Smooth muscle cell (in vitro differentiated cells): ENCODE measurements at regions not wholly inside any gene's neighbourhood (a gene's known extent, or its start where the extent isn't known, plus 50 kb on each side); places are given as distances from the start of the nearest gene placed in this dataset.

ENCODE experiments used
- DNase-seq: peaks from one replicate; lab custom pipeline; 2025; ENCODE audit not compliant: unreplicated experiment; lab: John Stamatoyannopoulos, UW
- H2AFZ ChIP-seq: fragments of 200-600 bp; sonication (generic); 2 replicates; pipeline ENCODE4 v1.6.0; 2016; ENCODE audit warnings: antibody characterized with exemption, low read depth, mild to moderate bottlenecking
- H3F3A ChIP-seq: fragments of 200-600 bp; sonication (generic); 2 replicates; pipeline ENCODE4 v1.6.0; 2017; ENCODE audit warnings: antibody characterized with exemption, low read depth
- H3K27ac ChIP-seq: fragments of 200-600 bp; sonication (generic); 2 replicates; pipeline ENCODE4 v1.5.1; 2016; ENCODE audit warnings: low read depth, mild to moderate bottlenecking
- H3K27me3 ChIP-seq: fragments of 200-600 bp; sonication (generic); 2 replicates; pipeline ENCODE4 v1.6.1; 2016; ENCODE audit warnings: low read depth, mild to moderate bottlenecking
- H3K36me3 ChIP-seq: fragments of 200-600 bp; sonication (generic); 2 replicates; pipeline ENCODE4 v1.5.1; 2016; ENCODE audit warnings: low read depth
- H3K4me1 ChIP-seq: fragments of 200-600 bp; sonication (generic); 2 replicates; pipeline ENCODE4 v1.5.1; 2016; ENCODE audit warnings: low read depth
- H3K4me2 ChIP-seq: fragments of 200-600 bp; sonication (generic); 2 replicates; pipeline ENCODE4 v1.6.0; 2016; ENCODE audit warnings: mild to moderate bottlenecking
- H3K4me3 ChIP-seq: fragments of 200-600 bp; sonication (generic); 2 replicates; pipeline ENCODE4 v1.5.1; 2016; ENCODE audit warnings: mild to moderate bottlenecking
- H3K79me2 ChIP-seq: fragments of 200-600 bp; sonication (generic); 2 replicates; pipeline ENCODE4 v1.6.0; 2016; ENCODE audit warnings: low read depth, mild to moderate bottlenecking
- H3K9ac ChIP-seq: fragments of 200-600 bp; sonication (generic); 2 replicates; pipeline ENCODE4 v1.6.0; 2016; ENCODE audit warnings: low read depth
- H3K9me3 ChIP-seq: fragments of 200-600 bp; sonication (generic); replicated peaks from 2 replicates; pipeline ENCODE4 v1.5.1; 2016; ENCODE audit warnings: low read depth
- H4K20me1 ChIP-seq: fragments of 200-600 bp; sonication (generic); 2 replicates; pipeline ENCODE4 v1.6.0; 2016; ENCODE audit warnings: low read depth
- WGBS: methylation state at CpG from one replicate; pipeline ENCODE4 v1.1.7; 2016; ENCODE audit warnings: low lambda C conversion rate; 5-methylcytosine and 5-hydroxymethylcytosine counted together
- TF ChIP-seq, protein P1 (sequence below): fragments of 200-600 bp; sonication (generic); IDR thresholded peaks from 2 replicates; pipeline ENCODE4 v1.5.1; 2017; ENCODE audit warnings: borderline replicate concordance, mild to moderate bottlenecking, antibody characterized with exemption; ENCODE audit not compliant: insufficient read depth, poor library complexity, severe bottlenecking

DNA sequence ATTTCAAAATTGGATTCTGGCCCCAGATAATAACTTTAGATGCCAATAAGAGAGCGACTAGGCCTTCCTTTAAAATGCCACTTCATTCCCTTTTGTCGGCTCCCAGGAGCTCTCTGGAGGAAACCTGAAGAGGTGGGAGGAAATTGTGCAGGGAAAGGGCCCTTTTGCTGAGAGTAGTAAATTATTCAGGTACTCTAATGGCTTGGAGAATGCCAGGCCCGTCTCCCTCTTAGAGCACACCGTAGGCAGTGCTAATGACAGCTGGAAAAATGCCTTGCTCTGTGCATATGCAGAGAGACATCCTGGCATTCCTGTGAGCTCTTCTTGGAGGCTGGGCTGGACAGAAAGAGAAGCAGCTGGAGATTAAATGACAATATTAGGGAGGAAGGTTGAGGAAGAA, 115.0 kb upstream of the RPH3A start:
- Histone ChIP-seq H4K20me1 (no peaks in the 10 kb centered on the region), H3K9me3 (no peaks in the 10 kb centered on the region), H3K36me3 (no peaks in the 10 kb centered on the region), H3K4me3 (no peak overlapping the region), H3K27ac (no peak overlapping the region), H2AFZ (no peak overlapping the region), H3K4me2 (no peak overlapping the region), H3K9ac (no peak overlapping the region), H3K4me1 (no peaks in the 10 kb centered on the region), H3K27me3 (peaks cover 19% of the 10 kb centered on the region), H3K79me2 (no peaks in the 10 kb centered on the region), H3F3A (no peaks in the 10 kb centered on the region)
- 65% methylated on average over 4 of the region's 4 CpGs for whole genome bisulfite sequencing
- DNase-seq: no peak
- TF ChIP-seq, protein P1, sequence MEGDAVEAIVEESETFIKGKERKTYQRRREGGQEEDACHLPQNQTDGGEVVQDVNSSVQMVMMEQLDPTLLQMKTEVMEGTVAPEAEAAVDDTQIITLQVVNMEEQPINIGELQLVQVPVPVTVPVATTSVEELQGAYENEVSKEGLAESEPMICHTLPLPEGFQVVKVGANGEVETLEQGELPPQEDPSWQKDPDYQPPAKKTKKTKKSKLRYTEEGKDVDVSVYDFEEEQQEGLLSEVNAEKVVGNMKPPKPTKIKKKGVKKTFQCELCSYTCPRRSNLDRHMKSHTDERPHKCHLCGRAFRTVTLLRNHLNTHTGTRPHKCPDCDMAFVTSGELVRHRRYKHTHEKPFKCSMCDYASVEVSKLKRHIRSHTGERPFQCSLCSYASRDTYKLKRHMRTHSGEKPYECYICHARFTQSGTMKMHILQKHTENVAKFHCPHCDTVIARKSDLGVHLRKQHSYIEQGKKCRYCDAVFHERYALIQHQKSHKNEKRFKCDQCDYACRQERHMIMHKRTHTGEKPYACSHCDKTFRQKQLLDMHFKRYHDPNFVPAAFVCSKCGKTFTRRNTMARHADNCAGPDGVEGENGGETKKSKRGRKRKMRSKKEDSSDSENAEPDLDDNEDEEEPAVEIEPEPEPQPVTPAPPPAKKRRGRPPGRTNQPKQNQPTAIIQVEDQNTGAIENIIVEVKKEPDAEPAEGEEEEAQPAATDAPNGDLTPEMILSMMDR: no peak

DNA sequence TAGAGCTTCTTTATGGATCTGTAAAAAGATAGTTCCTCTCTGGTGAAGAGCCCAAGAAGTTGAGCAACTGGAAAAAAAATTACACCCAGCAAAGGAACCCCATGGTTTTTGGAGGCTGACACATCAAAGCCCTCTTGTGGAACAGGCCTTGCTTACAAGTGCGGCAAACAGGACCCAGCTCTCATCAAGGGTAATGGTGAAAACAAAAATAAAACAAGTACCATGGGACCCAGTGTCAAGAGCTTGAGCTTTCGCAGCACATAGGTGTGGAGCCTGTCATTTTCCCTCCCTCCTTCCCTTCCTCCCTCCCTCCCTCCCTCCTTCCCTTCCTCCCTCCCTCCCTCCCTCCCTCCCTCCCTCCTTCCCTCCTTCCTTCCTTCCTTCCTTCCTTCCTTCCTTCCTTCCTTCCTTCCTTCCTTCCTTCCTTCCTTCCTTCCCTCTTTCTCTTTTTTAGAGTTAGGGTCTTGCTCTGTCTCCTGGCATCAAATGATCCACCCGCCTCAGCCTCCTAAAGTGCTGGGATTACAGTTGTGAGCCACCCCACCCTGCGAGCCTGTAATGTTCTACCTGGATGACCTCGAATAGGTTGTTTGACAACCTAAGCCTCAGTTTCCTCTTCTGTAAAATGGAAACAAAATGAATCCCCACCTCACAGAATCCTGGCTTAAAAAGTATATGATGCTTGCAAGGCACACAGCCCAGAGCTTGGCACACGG, 114.3 kb upstream of the RPH3A start:
- WGBS: 86% methylated on average over 6 of the region's 6 CpGs
- H4K20me1 ChIP-seq: no peaks in the 10 kb centered on the region

DNA sequence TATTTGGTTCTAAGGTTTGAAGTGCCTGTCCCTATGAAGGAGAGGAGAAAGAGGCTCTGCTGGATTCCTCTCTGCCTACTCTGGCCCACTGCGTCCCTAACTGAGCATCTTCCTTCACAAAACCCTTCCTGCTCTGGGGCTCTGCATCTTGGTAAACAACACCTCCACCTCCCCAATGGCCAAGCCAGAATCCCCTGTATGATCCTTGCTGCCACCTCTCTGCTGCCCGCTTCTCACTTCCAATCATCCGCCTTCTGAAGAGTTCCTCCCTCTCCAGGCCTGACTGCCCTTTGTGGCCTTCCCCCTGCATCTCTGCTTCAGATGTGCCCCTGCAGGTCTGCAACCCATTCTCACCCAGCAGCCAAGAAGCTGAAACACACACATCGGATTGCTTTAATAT, 110.6 kb upstream of the RPH3A start:
- Histone ChIP-seq H3K27ac (no peak overlapping the region), H3K27me3 (peaks cover 13% of the 10 kb centered on the region), H2AFZ (no peak overlapping the region), H4K20me1 (no peaks in the 10 kb centered on the region), H3K9me3 (no peaks in the 10 kb centered on the region), H3K9ac (no peak overlapping the region), H3K79me2 (no peaks in the 10 kb centered on the region), H3K4me1 (no peaks in the 10 kb centered on the region), H3K4me3 (no peak overlapping the region), H3F3A (no peaks in the 10 kb centered on the region), H3K4me2 (no peak overlapping the region), H3K36me3 (no peaks in the 10 kb centered on the region)
- TF ChIP-seq, protein P1: no peak
- WGBS: 82% methylated on average over 4 of the region's 4 CpGs
- DNase-seq: no peak

More for the DNA sequence above, 114.3 kb upstream of the RPH3A start:
- no peaks in the 10 kb centered on the region for H3K79me2 ChIP-seq
- no peak for DNase-seq
- no peak overlapping the region for H2AFZ ChIP-seq
- TF ChIP-seq, protein P1: no peak
- H3K4me1 ChIP-seq: no peaks in the 10 kb centered on the region
- H3K9ac ChIP-seq: no peak overlapping the region
- no peak overlapping the region for H3K4me2 ChIP-seq
- no peaks in the 10 kb centered on the region for H3F3A ChIP-seq
- no peaks in the 10 kb centered on the region for H3K36me3 ChIP-seq
- no peaks in the 10 kb centered on the region for H3K9me3 ChIP-seq
- H3K27ac ChIP-seq: no peak overlapping the region
- peaks cover 20% of the 10 kb centered on the region for H3K27me3 ChIP-seq
- no peak overlapping the region for H3K4me3 ChIP-seq

DNA sequence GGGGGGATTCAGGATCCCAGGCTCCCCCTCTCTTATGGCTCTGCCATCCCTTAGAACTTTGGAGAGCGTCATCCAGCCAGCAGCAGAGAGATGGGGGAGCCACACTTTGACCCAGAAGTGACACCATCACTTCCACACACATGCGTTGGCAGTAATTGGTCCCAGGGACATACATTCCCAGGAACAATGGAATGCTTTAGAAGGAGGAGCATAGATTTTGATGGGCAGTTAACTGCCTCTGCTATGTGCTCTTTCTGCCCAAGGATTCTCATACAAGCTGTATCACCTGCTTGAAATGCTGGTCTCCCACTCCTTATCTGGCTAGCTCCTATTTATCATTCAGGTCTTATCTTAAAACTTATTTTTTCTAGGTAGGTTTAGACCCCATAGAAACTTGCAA, 109.0 kb upstream of the RPH3A start:
- TF ChIP-seq, protein P1: no peak
- Histone ChIP-seq H3K79me2 (no peaks in the 10 kb centered on the region), H3F3A (no peaks in the 10 kb centered on the region), H3K9ac (no peak overlapping the region), H3K4me2 (no peak overlapping the region), H3K36me3 (no peaks in the 10 kb centered on the region), H3K27me3 (peaks cover 13% of the 10 kb centered on the region), H3K4me1 (no peaks in the 10 kb centered on the region), H3K27ac (no peak overlapping the region), H4K20me1 (no peaks in the 10 kb centered on the region), H2AFZ (no peak overlapping the region), H3K4me3 (no peak overlapping the region), H3K9me3 (no peaks in the 10 kb centered on the region)
- no peak for DNase-seq
- 78% methylated on average over 2 of the region's 2 CpGs for WGBS
